ENCODE measurements at regions not wholly inside any gene's neighbourhood (a gene's known extent, or its start where the extent isn't known, plus 50 kb on each side); places are given as distances from the start of the nearest gene placed in this dataset.

- DNase-seq (ENCODE audit: low read depth in 1 of 2, low spot score in 1 of 2): no peak
- no peaks in the 10 kb centered on the region for H3K27me3 ChIP-seq (ENCODE audit: insufficient read depth, poor library complexity, severe bottlenecking)
- no peak overlapping the region for H3K27ac ChIP-seq (replicated peaks)
- no peak overlapping the region for H3K4me3 ChIP-seq (replicated peaks; ENCODE audit: insufficient read depth, low read length)
- TF ChIP-seq CTCF (IDR thresholded peaks at IDR 0.05; ENCODE audit: insufficient read depth, low read length) (no peak), SPI1 (IDR thresholded peaks at IDR 0.05; ENCODE audit: borderline replicate concordance, low read depth) (no peak), POLR2AphosphoS5 (IDR thresholded peaks at IDR 0.05; ENCODE audit: low read depth) (no peak), GABPA (IDR thresholded peaks at IDR 0.05; ENCODE audit: low read depth) (no peak), REST (IDR thresholded peaks at IDR 0.05; ENCODE audit: insufficient replicate concordance, low read depth) (no peak)
Measured at GRCh38 chr14:53807108-53807507, 149.5 kb downstream of the BMP4 start.

DNA sequence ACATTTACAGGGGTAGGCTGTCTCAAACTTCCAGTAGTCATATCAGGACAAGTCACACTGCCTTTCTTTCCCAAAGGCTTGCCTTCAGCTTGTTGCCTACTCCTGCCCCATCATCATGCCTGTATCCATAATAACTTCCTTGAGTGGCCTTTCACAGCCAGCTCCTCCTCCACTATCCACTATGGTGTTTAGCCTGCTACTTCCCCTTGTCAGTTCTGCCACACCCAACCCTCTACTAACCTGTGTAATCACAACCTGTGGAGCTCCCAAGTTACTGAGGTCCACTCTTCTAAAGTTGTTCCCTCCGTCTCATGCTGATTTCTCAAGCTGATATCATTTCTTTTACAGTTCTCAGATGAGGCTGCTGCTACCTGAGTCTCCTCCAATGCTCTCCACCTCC lies 159.9 kb downstream of the BMP4 start:
- TF ChIP-seq SPI1 (IDR thresholded peaks at IDR 0.05; ENCODE audit: borderline replicate concordance, low read depth): no peak
- no peak for TF ChIP-seq REST (IDR thresholded peaks at IDR 0.05; ENCODE audit: insufficient replicate concordance, low read depth)
- no peak for TF ChIP-seq POLR2AphosphoS5 (IDR thresholded peaks at IDR 0.05; ENCODE audit: low read depth)
- TF ChIP-seq GABPA (IDR thresholded peaks at IDR 0.05; ENCODE audit: low read depth): no peak
- no peak for TF ChIP-seq CTCF (IDR thresholded peaks at IDR 0.05; ENCODE audit: insufficient read depth, low read length)
- no peak overlapping the region for H3K4me3 ChIP-seq (replicated peaks; ENCODE audit: insufficient read depth, low read length)
- DNase-seq (ENCODE audit: low read depth in 1 of 2, low spot score in 1 of 2): no peak

DNA sequence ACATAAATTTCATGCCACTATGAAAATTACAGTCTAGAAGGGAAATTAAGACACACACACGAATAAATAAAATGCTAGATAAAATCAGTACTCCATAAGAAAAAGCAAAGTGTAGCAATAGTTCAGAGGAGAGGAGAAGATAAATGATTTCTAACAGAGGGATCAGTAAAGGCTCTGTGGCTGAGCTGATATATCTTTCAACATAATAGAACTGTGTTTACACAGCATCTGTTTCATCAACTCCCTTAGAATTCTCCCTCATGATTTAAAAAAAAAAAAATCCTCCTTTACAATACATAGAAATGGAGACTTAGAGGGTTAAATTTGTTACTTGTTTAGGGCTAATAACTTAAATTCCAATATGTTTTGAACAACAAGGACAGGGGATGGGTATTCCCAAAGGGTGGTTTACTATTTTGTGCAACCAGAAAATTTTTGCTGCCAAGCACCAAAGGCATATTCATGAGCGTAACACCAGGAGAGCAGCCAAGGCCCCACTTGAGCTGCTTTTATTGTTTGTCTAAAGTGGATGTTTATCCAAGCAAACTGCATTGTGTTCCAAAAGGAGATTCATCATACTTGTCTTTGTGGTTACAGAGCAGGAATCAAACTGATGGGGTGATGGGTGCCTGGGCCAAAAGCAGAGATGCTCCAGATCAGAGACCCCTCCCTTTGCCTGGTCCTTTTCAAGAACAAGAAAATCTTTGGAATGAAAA lies 162.7 kb downstream of the BMP4 start:
- no peaks in the 10 kb centered on the region for H3K27me3 ChIP-seq (ENCODE audit: insufficient read depth, poor library complexity, severe bottlenecking)
- H3K4me3 ChIP-seq (replicated peaks; ENCODE audit: insufficient read depth, low read length): no peak overlapping the region
- TF ChIP-seq POLR2AphosphoS5 (IDR thresholded peaks at IDR 0.05; ENCODE audit: low read depth): no peak
- no peak for TF ChIP-seq REST (IDR thresholded peaks at IDR 0.05; ENCODE audit: insufficient replicate concordance, low read depth)
- no peak for TF ChIP-seq SPI1 (IDR thresholded peaks at IDR 0.05; ENCODE audit: borderline replicate concordance, low read depth)
- no peak for TF ChIP-seq CTCF (IDR thresholded peaks at IDR 0.05; ENCODE audit: insufficient read depth, low read length)
- no peak for TF ChIP-seq GABPA (IDR thresholded peaks at IDR 0.05; ENCODE audit: low read depth)
- DNase-seq (ENCODE audit: low read depth in 1 of 2, low spot score in 1 of 2): no peak
- H3K27ac ChIP-seq (replicated peaks): no peak overlapping the region

More for the DNA sequence above, 159.9 kb downstream of the BMP4 start:
- Histone ChIP-seq H3K27ac (replicated peaks) (no peak overlapping the region), H3K27me3 (ENCODE audit: insufficient read depth, poor library complexity, severe bottlenecking) (no peaks in the 10 kb centered on the region)

All from HL-60 (cell line).